RCC 7860 (cell line): ENCODE measurements at regions not wholly inside any gene's neighbourhood (a gene's known extent, or its start where the extent isn't known, plus 50 kb on each side); places are given as distances from the start of the nearest gene placed in this dataset.

ENCODE experiments used
- DNase-seq: peaks from one replicate; pipeline ENCODE4 v3.0.0-alpha.2; 2015; ENCODE audit warnings: low spot score
- FAIRE-seq: peaks from 2 replicates; lab custom pipeline; 2012; peaks lifted over from hg19 to GRCh38; lab: Jason Lieb, UNC

GRCh38 chr1:199657449-199657848 lies 370.1 kb upstream of the NR5A2 start:
- FAIRE-seq, result no peak

DNA sequence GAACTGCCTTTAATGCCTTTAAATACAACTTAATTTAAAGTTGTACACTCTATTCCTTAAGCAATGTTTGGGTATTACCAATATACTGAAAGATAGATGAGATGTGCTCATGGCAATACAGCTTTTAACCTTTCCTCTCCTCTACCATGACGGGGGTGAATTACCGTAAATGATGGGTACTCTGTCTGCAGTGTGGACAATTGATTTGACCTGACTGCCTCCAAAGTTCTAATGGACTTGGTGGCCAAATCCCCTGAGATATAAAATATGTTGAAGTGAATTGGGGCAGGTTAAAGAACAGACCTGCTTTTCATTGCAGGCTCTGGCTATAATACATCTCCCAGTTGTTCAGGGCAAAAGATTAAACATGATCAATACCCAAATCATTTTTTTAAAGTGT lies 367.4 kb upstream of the NR5A2 start:
- FAIRE-seq (no peak), DNase-seq (no peak)

More at GRCh38 chr1:199657449-199657848, 370.1 kb upstream of the NR5A2 start:
- DNase-seq, result no peak

DNA sequence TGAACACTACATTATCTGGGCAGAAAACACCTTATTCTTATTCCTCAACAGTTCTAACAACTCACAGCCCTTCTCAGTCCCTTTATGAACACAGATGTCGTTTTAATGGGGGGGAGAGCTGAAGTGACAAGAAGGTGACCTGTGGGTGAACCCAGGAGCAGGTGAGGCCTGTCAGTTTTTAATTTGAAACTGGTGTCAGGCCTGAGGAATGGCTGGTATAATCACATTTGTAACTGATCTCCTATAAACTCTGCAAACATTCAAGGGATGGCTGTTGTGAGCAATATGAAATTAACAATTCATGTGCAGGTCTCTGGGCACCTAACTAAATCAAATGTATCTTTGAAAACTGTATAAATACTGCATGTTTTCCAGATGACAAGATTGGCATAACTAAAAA lies 362.1 kb upstream of the NR5A2 start:
- DNase-seq (no peak), FAIRE-seq (no peak)

DNA sequence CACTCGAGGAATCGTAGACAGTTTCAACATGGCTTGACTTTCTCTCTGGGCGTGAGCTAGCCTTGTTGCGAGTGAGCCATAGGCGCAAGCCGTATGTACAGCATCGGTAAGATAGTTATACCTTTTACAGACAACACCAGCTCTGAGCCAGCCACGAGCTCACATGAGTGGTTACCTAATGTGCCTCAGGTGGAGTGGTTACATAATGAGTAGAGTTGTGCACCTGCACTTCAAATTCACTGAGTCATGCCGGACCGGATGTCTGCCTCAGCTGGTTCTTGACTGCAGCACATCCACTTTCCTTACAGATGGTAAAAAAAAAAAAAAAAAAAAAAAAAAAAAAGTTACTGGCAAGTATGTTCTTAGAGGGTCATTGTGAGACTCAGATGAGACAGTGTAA lies 360.4 kb upstream of the NR5A2 start:
- FAIRE-seq (no peak), DNase-seq (no peak)

- FAIRE-seq, result no peak
- DNase-seq, result no peak
These were observed 357.6 kb upstream of the NR5A2 start for GRCh38 chr1:199669916-199670315.

DNA sequence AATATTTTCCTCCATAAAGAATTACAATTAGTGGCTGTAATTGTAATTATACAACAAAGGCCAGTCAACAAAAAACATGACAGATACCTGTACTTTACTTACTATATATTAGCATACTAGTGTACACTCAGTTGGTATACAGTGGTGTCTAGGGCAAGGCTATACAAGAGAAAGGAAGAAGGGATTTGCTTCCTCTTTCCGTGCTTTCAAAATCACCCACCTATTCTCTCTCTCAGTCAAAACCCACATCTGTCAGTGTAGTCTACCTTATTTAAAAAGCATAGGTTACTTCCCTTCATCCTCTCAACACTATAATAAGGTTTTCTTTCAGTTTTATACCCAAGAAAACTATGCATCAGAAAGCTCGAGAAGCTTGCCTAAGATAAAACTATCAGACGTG lies 355.8 kb upstream of the NR5A2 start:
- FAIRE-seq, result no peak
- no peak for DNase-seq

- FAIRE-seq, result no peak
- no peak for DNase-seq
These were observed 351.6 kb upstream of the NR5A2 start for GRCh38 chr1:199675937-199676336.

DNA sequence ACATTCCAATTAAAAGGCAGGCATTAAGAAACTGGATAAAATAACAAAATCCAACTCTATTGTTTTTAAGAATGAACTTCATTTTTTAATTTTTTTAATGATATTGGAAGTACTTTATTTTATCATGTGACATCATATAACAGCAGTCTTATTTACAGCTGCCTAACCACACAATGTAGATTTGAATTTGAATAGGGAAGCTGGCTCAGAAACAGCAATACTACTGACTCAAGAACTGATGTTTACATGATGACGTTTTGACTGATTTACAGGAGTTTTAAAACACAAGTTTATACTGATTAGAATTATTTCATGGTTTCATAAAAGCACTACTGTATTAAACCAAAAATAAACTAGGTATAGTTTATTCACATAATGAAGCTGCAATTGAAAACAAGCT lies 348.7 kb upstream of the NR5A2 start:
- no peak for DNase-seq
- no peak for FAIRE-seq

DNA sequence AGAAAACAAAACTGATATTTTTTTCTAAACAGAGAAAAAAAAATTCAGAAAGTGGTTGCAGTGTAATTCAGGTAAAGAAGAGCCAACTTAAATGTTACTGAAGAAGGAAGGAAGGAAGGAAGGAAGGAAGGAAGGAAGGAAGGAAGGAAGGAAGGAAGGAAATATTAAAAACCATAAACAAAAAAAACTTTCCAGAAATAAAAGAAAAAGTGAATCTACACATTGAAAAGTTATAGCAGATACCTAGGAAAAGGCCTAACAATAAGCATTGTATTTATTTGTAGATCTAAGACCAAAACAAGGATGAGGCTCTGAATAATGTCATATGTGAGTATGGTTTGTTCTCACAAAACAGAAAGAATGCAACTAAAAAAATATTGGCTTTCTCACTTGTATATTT lies 345.4 kb upstream of the NR5A2 start:
- no peak for DNase-seq
- FAIRE-seq, result no peak

DNA sequence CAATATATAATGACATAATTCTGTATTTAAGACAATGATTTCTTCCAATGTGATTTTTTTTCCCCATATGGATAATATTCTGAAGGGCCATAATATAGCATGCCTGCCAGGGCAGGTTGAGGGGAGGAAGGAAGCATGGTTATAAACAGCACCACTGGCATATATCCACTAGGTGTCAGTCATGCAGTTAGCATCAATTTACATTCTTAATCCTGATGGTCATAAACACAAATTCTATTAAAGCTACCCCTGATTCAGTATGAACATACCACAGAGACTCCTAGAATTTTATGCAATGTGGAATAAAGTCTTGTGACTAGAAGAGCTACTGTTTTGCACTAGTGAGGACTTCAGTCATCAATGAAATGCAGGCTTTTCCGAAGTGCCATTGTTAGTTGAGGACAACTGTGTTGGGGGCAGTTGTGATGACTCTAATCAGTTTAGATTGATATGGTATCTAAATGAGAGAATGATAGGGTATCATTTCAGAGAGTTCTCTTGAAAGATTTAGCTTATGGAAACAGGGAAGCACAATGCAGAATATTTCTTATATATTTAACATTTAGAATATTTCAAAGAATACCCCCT lies 342.7 kb upstream of the NR5A2 start:
- DNase-seq (peak; percentile 37), FAIRE-seq (peak; percentile 76)

DNA sequence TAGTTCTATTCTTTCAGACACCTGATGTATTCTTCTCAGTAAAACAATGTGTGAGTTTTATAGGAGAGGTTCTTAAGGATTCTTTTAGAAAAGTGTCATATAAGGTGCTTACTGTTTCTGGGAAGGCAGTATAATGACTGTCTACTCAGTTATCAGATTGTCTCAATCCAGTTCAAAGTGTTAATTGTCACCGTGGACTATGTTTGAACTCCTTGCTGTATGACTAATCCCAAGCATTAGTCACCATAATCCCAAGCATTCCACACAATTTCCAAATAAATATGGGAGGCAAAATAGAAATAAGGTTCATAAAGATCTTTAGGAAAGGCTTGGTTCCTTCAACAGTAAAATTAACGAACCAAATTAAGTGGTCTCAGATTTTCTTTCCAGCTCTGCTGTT lies 342.1 kb upstream of the NR5A2 start:
- DNase-seq, result peak; percentile 40
- peak; percentile 2 for FAIRE-seq

- no peak for FAIRE-seq
- DNase-seq, result no peak
These were observed 340.2 kb upstream of the NR5A2 start for GRCh38 chr1:199687321-199687720.

DNA sequence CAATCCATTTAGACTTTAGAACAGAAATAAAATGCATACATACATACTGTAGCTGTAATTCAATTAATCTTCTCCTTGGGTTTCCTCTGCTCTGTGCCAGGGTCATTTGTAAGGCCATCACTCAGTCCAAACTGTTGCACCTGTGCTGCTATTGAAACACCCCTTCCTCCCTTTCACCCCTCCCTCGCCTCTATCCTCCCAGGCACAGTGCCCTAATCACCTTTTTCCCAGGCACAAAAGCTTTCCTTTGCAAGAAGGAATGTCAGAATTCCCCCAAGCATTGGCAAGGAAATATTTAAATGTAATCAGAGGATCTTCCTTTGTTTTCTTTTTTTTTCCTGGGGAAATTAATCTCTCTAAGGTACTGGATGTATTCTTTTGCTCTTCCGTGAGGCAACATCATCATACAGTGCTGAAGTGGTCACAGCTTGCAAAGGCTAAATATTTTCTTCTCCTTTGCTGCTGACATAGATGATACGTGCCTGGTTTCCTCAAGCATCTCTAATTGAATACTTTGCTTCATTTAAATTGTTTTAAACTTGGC lies 339.3 kb upstream of the NR5A2 start:
- FAIRE-seq (no peak), DNase-seq (no peak)

- FAIRE-seq (no peak), DNase-seq (no peak)
These were observed 338.7 kb upstream of the NR5A2 start for GRCh38 chr1:199688774-199689173.

- no peak for DNase-seq
- no peak for FAIRE-seq
These were observed 337.0 kb upstream of the NR5A2 start for GRCh38 chr1:199690496-199690895.

- FAIRE-seq (peak; percentile 75), DNase-seq (peak; percentile 82)
These were observed 336.0 kb upstream of the NR5A2 start for GRCh38 chr1:199691540-199691939.

DNA sequence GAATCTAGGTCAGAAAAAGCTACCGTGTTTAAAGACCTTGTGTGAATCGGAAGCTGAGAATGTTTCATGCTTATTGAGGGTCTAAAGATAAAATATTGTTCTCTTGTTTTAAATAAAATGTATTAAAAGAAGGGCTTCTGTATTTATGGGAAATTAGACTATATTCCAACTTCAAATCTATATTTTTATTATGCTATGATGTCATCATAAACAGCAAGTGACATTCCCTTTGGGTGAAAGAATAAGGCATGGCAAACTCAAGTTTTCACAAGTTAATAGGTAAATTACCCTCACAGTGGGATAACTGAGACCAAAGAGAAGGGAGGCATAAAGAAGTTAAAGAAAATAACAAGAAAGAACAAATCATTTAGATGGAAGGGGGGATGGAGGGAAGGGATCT lies 333.8 kb upstream of the NR5A2 start:
- DNase-seq (no peak), FAIRE-seq (no peak)

DNA sequence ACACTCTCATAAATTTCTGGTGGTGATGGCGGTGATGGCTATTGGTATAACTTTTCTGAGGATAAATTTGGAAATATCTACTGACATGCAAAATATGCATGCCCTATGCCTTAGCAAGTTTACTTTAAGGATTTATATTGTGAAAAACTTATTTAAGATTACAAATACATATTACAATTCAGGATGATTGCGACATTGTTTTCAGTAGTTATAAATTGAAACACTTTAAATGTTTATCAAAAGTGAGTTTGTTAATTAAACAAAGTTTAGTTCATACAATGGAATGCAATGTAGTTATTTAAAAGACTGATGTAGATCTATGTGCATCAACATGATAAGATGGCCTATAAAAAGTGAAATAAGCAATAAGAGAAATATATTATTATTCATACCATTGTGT lies 331.3 kb upstream of the NR5A2 start:
- peak; percentile 2 for FAIRE-seq
- no peak for DNase-seq

DNA sequence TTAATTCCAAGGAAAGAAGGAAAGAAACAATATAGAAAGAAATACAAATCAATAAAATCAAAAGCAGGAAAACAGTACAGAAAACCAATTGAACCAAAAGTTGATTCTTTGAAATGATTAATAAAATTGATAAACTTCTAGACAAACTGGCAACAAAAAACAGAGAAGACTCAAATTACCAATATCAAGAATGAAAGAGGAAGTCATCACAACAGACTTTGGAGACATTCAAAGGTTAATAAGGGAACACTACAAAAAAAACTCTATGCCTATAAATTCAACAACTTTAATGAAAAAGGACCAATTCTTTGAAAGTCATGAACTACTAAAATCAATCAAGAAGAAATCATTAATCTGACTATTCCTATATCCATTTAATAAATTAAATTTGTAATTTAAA lies 329.3 kb upstream of the NR5A2 start:
- FAIRE-seq (no peak), DNase-seq (no peak)

GRCh38 chr1:199700551-199700950 lies 327.0 kb upstream of the NR5A2 start:
- no peak for FAIRE-seq

GRCh38 chr1:199701726-199702125 lies 325.8 kb upstream of the NR5A2 start:
- FAIRE-seq (no peak), DNase-seq (no peak)

More at GRCh38 chr1:199700551-199700950, 327.0 kb upstream of the NR5A2 start:
- DNase-seq, result no peak

- FAIRE-seq, result no peak
- no peak for DNase-seq
These were observed 323.3 kb upstream of the NR5A2 start for GRCh38 chr1:199704231-199704630.

- FAIRE-seq, result no peak
- no peak for DNase-seq
These were observed 321.7 kb upstream of the NR5A2 start for GRCh38 chr1:199705825-199706224.
